BJ (cell line): ENCODE measurements at regions not wholly inside any gene's neighbourhood (a gene's known extent, or its start where the extent isn't known, plus 50 kb on each side); places are given as distances from the start of the nearest gene placed in this dataset.
A peak's percentile ranks its signal among the peaks of the same experiment; 100 is the strongest.

Experiments
- CTCF ChIA-PET: fragments of 350-600 bp; formaldehyde crosslinking; extraction: SDS; loops from one replicate; lab custom pipeline; 2021; ENCODE audit warnings: antibody characterized with exemption, inconsistent platforms; lab: Yijun Ruan, JAX
- POLR2A ChIA-PET: fragments of 300-600 bp; sonication (Branson Sonifier 250); formaldehyde crosslinking; extraction: SDS; loops from one replicate; lab custom pipeline; 2021; ENCODE audit warnings: antibody characterized with exemption; lab: Charles Lee
- DNase-seq: peaks from one replicate; pipeline ENCODE4 v3.0.0-alpha.2; 2011; ENCODE audit warnings: low read depth
- H3K27me3 ChIP-seq: 2 replicates; pipeline ENCODE4 v1.6.0; 2011; ENCODE audit warnings: low read length; ENCODE audit not compliant: control insufficient read depth, insufficient read depth
- H3K36me3 ChIP-seq: 2 replicates; pipeline ENCODE4 v1.5.1; 2011; ENCODE audit warnings: low read length; ENCODE audit not compliant: control insufficient read depth, insufficient read depth
- H3K4me3 ChIP-seq: 2 replicates; pipeline ENCODE4 v1.5.1; 2011; ENCODE audit warnings: low read depth, mild to moderate bottlenecking, control low read depth, low read length
- TF ChIP-seq, protein P1 (sequence below): IDR thresholded peaks from 2 replicates; pipeline ENCODE4 v1.5.1; 2011; ENCODE audit warnings: low read depth, mild to moderate bottlenecking, control low read depth, inconsistent platforms, low read length, moderate library complexity; ENCODE audit not compliant: insufficient read depth

DNA sequence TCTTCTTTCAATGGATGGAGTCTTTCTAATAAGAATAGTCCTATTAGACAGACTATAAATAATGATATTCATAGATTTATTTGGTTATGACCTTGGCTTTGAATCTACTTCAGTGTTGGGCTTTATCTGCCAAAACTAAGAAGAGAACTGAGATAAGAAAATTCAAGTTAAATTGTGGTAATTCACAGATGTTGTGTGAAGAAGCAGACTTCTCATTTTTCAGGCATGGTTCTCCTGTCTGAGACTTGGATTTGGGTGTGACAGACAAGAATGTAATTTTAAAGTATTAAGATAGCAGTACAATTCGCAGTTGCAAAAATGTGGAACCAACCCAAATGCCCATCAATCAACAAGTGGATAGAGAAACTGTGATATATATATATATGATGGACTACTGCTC is 124.7 kb downstream of the QPCT start:
- TF ChIP-seq, protein P1, sequence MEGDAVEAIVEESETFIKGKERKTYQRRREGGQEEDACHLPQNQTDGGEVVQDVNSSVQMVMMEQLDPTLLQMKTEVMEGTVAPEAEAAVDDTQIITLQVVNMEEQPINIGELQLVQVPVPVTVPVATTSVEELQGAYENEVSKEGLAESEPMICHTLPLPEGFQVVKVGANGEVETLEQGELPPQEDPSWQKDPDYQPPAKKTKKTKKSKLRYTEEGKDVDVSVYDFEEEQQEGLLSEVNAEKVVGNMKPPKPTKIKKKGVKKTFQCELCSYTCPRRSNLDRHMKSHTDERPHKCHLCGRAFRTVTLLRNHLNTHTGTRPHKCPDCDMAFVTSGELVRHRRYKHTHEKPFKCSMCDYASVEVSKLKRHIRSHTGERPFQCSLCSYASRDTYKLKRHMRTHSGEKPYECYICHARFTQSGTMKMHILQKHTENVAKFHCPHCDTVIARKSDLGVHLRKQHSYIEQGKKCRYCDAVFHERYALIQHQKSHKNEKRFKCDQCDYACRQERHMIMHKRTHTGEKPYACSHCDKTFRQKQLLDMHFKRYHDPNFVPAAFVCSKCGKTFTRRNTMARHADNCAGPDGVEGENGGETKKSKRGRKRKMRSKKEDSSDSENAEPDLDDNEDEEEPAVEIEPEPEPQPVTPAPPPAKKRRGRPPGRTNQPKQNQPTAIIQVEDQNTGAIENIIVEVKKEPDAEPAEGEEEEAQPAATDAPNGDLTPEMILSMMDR: no peak

DNA sequence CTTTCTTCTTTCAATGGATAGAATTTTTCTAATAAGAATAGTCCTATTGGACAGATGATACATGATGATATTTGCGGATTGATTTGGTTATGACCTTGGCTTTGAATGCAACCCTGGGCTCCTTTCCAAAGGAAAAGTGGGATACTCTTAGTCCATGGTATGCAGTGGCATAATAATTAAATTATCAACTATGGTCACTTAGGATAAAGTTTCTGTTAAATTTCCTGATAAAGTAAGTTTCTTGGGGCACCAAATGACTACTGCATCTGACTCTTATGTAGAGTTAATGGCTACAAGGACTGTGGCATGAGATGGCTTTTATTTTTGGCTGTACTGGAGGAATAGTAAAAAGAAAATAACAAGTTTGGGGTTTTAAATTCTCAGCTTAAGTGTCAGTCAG is 126.7 kb downstream of the QPCT start:
- no peak for DNase-seq
- H3K4me3 ChIP-seq: no peak overlapping the region
- H3K27me3 ChIP-seq: no peaks in the 10 kb centered on the region
- CTCF ChIA-PET: interaction anchor here (0.7 kb wide), 1 partner anchor 56 kb away, joined by 3 read pairs; no protein-coding TSS in a partner anchor
- POLR2A ChIA-PET: no interaction called here
- TF ChIP-seq, protein P1: no peak
- no peaks in the 10 kb centered on the region for H3K36me3 ChIP-seq

More for the DNA sequence above, 124.7 kb downstream of the QPCT start:
- Histone ChIP-seq H3K36me3 (no peaks in the 10 kb centered on the region), H3K4me3 (no peak overlapping the region), H3K27me3 (no peaks in the 10 kb centered on the region)
- DNase-seq: no peak
- CTCF ChIA-PET: interaction anchor here (0.7 kb wide), 1 partner anchor 408 kb away, joined by 4 read pairs; no protein-coding TSS in a partner anchor
- POLR2A ChIA-PET: interaction anchor here (0.5 kb wide), 1 partner anchor 183 kb away, joined by 3 read pairs; no protein-coding TSS in a partner anchor

DNA sequence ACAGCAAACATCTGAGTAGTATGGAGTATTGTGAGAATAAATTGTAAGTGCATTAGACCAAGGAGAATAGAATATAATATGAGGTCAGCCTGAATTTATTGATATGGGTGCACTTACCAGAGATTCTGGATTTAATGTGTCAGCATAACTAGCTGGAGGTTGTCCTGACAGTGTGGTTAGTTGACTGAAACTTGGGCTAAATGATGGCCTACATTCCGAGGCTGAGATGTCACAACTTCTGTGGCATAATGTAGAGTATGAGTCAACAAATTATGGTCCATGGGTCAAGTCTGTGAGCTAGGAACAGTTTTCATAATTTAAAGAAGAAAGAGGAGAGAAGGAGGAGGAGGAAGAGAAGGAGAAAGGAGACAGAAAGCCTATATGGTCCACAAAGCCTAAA is 127.6 kb downstream of the QPCT start:
- DNase-seq: peak; percentile 58
- Histone ChIP-seq H3K36me3 (no peaks in the 10 kb centered on the region), H3K4me3 (no peak overlapping the region), H3K27me3 (no peaks in the 10 kb centered on the region)
- TF ChIP-seq, protein P1: no peak
- POLR2A ChIA-PET: interaction anchor here (1.1 kb wide), 1 partner anchor 12 kb away, joined by 3 read pairs; no protein-coding TSS in a partner anchor
- CTCF ChIA-PET: no interaction called here

DNA sequence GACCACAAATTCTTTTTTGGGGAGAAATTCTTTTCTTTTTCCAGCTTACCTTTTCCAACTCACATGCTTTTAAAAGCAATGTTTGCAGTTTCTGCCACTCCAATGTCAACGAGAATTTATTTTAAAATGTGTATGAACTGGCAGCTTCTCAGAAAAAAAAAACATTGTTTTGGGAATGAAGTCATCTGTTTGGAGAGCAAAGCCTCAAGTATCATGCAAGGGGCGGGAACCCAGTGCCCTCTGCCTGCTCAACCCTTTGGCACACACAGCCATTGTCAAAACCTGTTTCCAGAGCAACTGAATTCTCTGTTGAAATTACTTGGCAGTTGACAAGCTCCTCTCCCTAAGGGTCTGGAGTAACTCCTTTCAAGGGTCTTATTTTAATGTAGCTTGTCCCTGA is 128.5 kb downstream of the QPCT start:
- Histone ChIP-seq H3K4me3 (no peak overlapping the region), H3K36me3 (no peaks in the 10 kb centered on the region), H3K27me3 (no peaks in the 10 kb centered on the region)
- DNase-seq: no peak
- ChIA-PET POLR2A (interaction anchor here (1.1 kb wide), 1 partner anchor 13 kb away, joined by 3 read pairs; no protein-coding TSS in a partner anchor), CTCF (interaction anchor here (1.4 kb wide), 1 partner anchor 23 kb away, joined by 5 read pairs; no protein-coding TSS in a partner anchor)
- TF ChIP-seq, protein P1: no peak

DNA sequence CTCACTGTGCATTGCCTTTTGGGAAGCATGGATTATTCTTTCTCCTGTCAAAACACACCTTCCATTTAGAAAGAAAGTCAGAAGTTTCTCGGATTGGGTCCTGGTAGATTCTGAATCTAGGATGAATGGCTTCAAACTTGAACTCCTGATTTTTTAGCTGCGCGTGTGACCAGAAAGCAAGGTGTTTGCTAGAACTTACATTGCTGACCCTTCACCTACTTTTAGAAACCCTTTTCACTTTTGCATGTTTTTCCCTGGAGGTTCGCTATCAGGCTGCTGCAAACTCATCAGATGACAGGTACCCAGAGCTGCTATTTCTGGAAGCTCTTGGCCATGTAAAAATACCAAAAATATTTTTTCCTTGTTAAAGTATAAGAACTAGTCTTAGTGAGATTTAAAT is 132.0 kb downstream of the QPCT start:
- TF ChIP-seq, protein P1: no peak
- Histone ChIP-seq H3K27me3 (no peaks in the 10 kb centered on the region), H3K36me3 (no peaks in the 10 kb centered on the region), H3K4me3 (no peak overlapping the region)
- ChIA-PET POLR2A (no interaction called here), CTCF (no interaction called here)
- no peak for DNase-seq
